HepG2 (cell line): ENCODE measurements at regions not wholly inside any gene's neighbourhood (a gene's known extent, or its start where the extent isn't known, plus 50 kb on each side); places are given as distances from the start of the nearest gene placed in this dataset.

Source experiments
- HDAC1 ChIP-seq: sonication (generic); formaldehyde crosslinking; IDR thresholded peaks from 2 replicates; pipeline ENCODE4 v1.5.1; 2020; ENCODE audit warnings: mild to moderate bottlenecking, missing genetic modification reagents
- PLRG1 ChIP-seq: fragments of 450-650 bp; conservative IDR thresholded peaks from 2 replicates; pipeline ENCODE4 v1.6.1; 2016
- ZC3H4 ChIP-seq: sonication (generic); formaldehyde crosslinking; IDR thresholded peaks from 2 replicates; pipeline ENCODE4 v1.4.0; 2020; ENCODE audit warnings: missing genetic modification reagents, borderline replicate concordance
- ZNF337 ChIP-seq: sonication (generic); formaldehyde crosslinking; IDR thresholded peaks from 2 replicates; pipeline ENCODE4 v1.5.1; 2020; ENCODE audit warnings: missing genetic modification reagents, low read depth, mild to moderate bottlenecking, borderline replicate concordance
- ZNF496 ChIP-seq: sonication (generic); formaldehyde crosslinking; IDR thresholded peaks from 2 replicates; pipeline ENCODE4 v1.8.1; 2023; ENCODE audit warnings: mild to moderate bottlenecking, moderate library complexity, missing genetic modification reagents; ENCODE audit not compliant: insufficient replicate concordance
- TF ChIP-seq, protein P1 (sequence below): sonication (generic); formaldehyde crosslinking; IDR thresholded peaks from 2 replicates; pipeline ENCODE4 v1.5.0; 2020; ENCODE audit warnings: mild to moderate bottlenecking, missing genetic modification reagents
- TF ChIP-seq, protein P2 (sequence below): sonication (generic); formaldehyde crosslinking; IDR thresholded peaks from 2 replicates; pipeline ENCODE4 v1.5.0; 2020; ENCODE audit warnings: missing genetic modification reagents, mild to moderate bottlenecking, borderline replicate concordance
- TF ChIP-seq, protein P3 (sequence below): sonication (generic); formaldehyde crosslinking; IDR thresholded peaks from 2 replicates; pipeline ENCODE4 v1.5.0; 2020; ENCODE audit warnings: missing genetic modification reagents
- TF ChIP-seq, protein P4 (sequence below): sonication (generic); formaldehyde crosslinking; IDR thresholded peaks from 2 replicates; pipeline ENCODE4 v1.8.0; 2022; ENCODE audit warnings: low read depth, missing genetic modification reagents

DNA sequence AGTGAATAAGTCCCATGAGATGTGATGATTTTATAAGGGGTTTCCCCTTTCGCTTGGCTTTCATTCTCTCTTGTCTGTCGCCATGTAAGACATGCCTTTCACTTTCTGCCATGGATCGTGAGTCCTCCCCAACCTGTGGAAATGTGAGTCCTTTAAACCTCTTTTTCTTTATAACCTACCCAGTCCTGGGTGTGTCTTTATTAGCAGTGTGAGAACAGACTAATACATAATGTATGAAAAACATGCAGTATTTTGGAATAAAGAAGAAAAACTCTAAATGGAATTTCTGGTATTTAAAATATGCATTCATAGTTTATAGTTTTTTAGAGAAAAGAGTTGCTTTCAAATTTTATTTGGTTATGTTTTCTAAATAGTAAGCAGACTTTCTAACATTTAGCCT, 360.7 kb downstream of the PCDH7 start (continued):
- TF ChIP-seq, protein P1, sequence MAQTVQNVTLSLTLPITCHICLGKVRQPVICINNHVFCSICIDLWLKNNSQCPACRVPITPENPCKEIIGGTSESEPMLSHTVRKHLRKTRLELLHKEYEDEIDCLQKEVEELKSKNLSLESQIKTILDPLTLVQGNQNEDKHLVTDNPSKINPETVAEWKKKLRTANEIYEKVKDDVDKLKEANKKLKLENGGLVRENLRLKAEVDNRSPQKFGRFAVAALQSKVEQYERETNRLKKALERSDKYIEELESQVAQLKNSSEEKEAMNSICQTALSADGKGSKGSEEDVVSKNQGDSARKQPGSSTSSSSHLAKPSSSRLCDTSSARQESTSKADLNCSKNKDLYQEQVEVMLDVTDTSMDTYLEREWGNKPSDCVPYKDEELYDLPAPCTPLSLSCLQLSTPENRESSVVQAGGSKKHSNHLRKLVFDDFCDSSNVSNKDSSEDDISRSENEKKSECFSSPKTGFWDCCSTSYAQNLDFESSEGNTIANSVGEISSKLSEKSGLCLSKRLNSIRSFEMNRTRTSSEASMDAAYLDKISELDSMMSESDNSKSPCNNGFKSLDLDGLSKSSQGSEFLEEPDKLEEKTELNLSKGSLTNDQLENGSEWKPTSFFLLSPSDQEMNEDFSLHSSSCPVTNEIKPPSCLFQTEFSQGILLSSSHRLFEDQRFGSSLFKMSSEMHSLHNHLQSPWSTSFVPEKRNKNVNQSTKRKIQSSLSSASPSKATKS (CRISPR knock-in tag), result no peak
- TF ChIP-seq ZC3H4 (CRISPR knock-in tag) (no peak), HDAC1 (CRISPR knock-in tag) (no peak), PLRG1 (no peak), ZNF496 (CRISPR knock-in tag) (no peak), ZNF337 (CRISPR knock-in tag) (no peak)
- TF ChIP-seq, protein P2, sequence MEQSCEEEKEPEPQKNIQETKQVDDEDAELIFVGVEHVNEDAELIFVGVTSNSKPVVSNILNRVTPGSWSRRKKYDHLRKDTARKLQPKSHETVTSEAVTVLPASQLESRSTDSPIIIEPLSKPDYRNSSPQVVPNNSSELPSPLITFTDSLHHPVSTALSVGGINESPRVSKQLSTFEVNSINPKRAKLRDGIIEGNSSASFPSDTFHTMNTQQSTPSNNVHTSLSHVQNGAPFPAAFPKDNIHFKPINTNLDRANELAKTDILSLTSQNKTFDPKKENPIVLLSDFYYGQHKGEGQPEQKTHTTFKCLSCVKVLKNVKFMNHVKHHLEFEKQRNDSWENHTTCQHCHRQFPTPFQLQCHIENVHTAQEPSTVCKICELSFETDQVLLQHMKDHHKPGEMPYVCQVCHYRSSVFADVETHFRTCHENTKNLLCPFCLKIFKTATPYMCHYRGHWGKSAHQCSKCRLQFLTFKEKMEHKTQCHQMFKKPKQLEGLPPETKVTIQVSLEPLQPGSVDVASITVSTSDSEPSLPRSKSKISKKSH, result no peak
- TF ChIP-seq, protein P3, sequence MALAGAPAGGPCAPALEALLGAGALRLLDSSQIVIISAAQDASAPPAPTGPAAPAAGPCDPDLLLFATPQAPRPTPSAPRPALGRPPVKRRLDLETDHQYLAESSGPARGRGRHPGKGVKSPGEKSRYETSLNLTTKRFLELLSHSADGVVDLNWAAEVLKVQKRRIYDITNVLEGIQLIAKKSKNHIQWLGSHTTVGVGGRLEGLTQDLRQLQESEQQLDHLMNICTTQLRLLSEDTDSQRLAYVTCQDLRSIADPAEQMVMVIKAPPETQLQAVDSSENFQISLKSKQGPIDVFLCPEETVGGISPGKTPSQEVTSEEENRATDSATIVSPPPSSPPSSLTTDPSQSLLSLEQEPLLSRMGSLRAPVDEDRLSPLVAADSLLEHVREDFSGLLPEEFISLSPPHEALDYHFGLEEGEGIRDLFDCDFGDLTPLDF, result no peak
- TF ChIP-seq, protein P4, sequence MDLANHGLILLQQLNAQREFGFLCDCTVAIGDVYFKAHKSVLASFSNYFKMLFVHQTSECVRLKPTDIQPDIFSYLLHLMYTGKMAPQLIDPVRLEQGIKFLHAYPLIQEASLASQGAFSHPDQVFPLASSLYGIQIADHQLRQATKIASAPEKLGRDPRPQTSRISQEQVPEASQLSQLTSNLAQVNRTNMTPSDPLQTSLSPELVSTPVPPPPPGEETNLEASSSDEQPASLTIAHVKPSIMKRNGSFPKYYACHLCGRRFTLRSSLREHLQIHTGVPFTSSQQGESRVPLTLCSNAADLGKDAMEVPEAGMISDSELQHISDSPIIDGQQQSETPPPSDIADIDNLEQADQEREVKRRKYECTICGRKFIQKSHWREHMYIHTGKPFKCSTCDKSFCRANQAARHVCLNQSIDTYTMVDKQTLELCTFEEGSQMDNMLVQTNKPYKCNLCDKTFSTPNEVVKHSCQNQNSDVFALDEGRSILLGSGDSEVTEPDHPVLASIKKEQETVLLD (CRISPR knock-in tag), result no peak
